HEK293 (cell line): ENCODE measurements at regions not wholly inside any gene's neighbourhood (a gene's known extent, or its start where the extent isn't known, plus 50 kb on each side); places are given as distances from the start of the nearest gene placed in this dataset.
A peak's percentile ranks its signal among the peaks of the same experiment; 100 is the strongest.

Experiments used
- CTCF ChIA-PET: fragments of 350-600 bp; formaldehyde crosslinking; extraction: SDS; loops from one replicate; lab custom pipeline; 2021; ENCODE audit warnings: antibody characterized with exemption; lab: Yijun Ruan, JAX
- POLR2A ChIA-PET: fragments of 300-600 bp; formaldehyde crosslinking; extraction: SDS; loops from one replicate; lab custom pipeline; 2020; ENCODE audit warnings: antibody characterized with exemption, inconsistent platforms; lab: Yijun Ruan, JAX
- H3K27ac ChIP-seq: fragments of 200-500 bp; sonication (Bioruptor generic); 2 replicates; pipeline ENCODE4 v1.5.1; 2014; ENCODE audit warnings: low read depth, low read length, control low read depth, inconsistent platforms; ENCODE audit errors: extremely low read depth
- H3K36me3 ChIP-seq, 2 experiments: fragments of 200-500 bp in 1 of 2; sonication (Bioruptor generic) in 1 of 2; 1 replicate in 1 of 2; 2 replicates in 1 of 2; pipeline ENCODE4 v1.5.1; 2014 to 2017; ENCODE audit warnings: inconsistent platforms in 2 of 2, low read length in 2 of 2; ENCODE audit not compliant: control insufficient read depth in 2 of 2, insufficient read depth in 1 of 2
- H3K4me1 ChIP-seq: fragments of 200-500 bp; sonication (Bioruptor generic); 2 replicates; pipeline ENCODE4 v1.5.1; 2014; ENCODE audit warnings: mild to moderate bottlenecking, low read length, inconsistent platforms; ENCODE audit not compliant: control insufficient read depth, insufficient read depth
- H3K4me3 ChIP-seq: 2 replicates; pipeline ENCODE4 v1.5.1; 2011; ENCODE audit warnings: low read depth, mild to moderate bottlenecking, control low read depth, low read length, moderate library complexity
- H3K9me3 ChIP-seq: fragments of 200-500 bp; sonication (Bioruptor generic); 2 replicates; pipeline ENCODE4 v1.5.1; 2014; ENCODE audit warnings: low read depth, low read length, inconsistent platforms; ENCODE audit not compliant: control insufficient read depth, insufficient read depth
- SP3 ChIP-seq: fragments of 450-650 bp; formaldehyde crosslinking; IDR thresholded peaks from 2 replicates; pipeline ENCODE4 v1.5.1; 2016; ENCODE audit warnings: missing biosample characterization, missing genetic modification characterization
- ZFP37 ChIP-seq: fragments of 450-650 bp; formaldehyde crosslinking; IDR thresholded peaks from 2 replicates; pipeline ENCODE4 v1.5.1; 2016; ENCODE audit warnings: missing biosample characterization, missing genetic modification characterization
- ZNF10 ChIP-seq: fragments of 450-650 bp; formaldehyde crosslinking; IDR thresholded peaks from 2 replicates; pipeline ENCODE4 v1.5.1; 2017; ENCODE audit warnings: missing biosample characterization, missing genetic modification characterization
- ZNF138 ChIP-seq: fragments of 450-650 bp; formaldehyde crosslinking; IDR thresholded peaks from 2 replicates; pipeline ENCODE4 v1.5.1; 2016; ENCODE audit warnings: missing biosample characterization, missing genetic modification characterization, borderline replicate concordance
- ZNF202 ChIP-seq: fragments of 450-650 bp; formaldehyde crosslinking; IDR thresholded peaks from 2 replicates; pipeline ENCODE4 v1.5.1; 2016; ENCODE audit warnings: missing biosample characterization, missing genetic modification characterization, borderline replicate concordance
- ZNF302 ChIP-seq: fragments of 450-650 bp; formaldehyde crosslinking; IDR thresholded peaks from 2 replicates; pipeline ENCODE4 v1.5.1; 2016; ENCODE audit warnings: missing biosample characterization, missing genetic modification characterization, low read depth
- ZNF501 ChIP-seq: fragments of 450-650 bp; formaldehyde crosslinking; IDR thresholded peaks from 2 replicates; pipeline ENCODE4 v1.5.1; 2016; ENCODE audit warnings: missing biosample characterization, missing genetic modification characterization
- ZNF521 ChIP-seq: fragments of 450-650 bp; formaldehyde crosslinking; IDR thresholded peaks from 2 replicates; pipeline ENCODE4 v1.5.1; 2017; ENCODE audit warnings: missing biosample characterization, mild to moderate bottlenecking, missing genetic modification characterization
- ZNF555 ChIP-seq: fragments of 450-650 bp; formaldehyde crosslinking; conservative IDR thresholded peaks from 2 replicates; pipeline ENCODE4 v1.5.1; 2017; ENCODE audit warnings: missing biosample characterization, mild to moderate bottlenecking, missing genetic modification characterization, inconsistent platforms
- ZNF629 ChIP-seq: fragments of 450-650 bp; formaldehyde crosslinking; IDR thresholded peaks from 2 replicates; pipeline ENCODE4 v1.5.1; 2017; ENCODE audit warnings: missing biosample characterization, missing genetic modification characterization
- ZNF768 ChIP-seq: fragments of 450-650 bp; formaldehyde crosslinking; IDR thresholded peaks from 2 replicates; pipeline ENCODE4 v1.5.1; 2018; ENCODE audit warnings: missing biosample characterization, mild to moderate bottlenecking, missing genetic modification characterization
- ZNF792 ChIP-seq: fragments of 450-650 bp; formaldehyde crosslinking; IDR thresholded peaks from 2 replicates; pipeline ENCODE4 v1.5.1; 2016; ENCODE audit warnings: missing biosample characterization, missing genetic modification characterization
- TF ChIP-seq, protein P1 (sequence below): fragments of 450-650 bp; formaldehyde crosslinking; IDR thresholded peaks from 2 replicates; pipeline ENCODE4 v1.5.1; 2016; ENCODE audit warnings: missing biosample characterization, missing genetic modification characterization
- TF ChIP-seq, protein P2 (sequence below): fragments of 450-650 bp; formaldehyde crosslinking; IDR thresholded peaks from 2 replicates; pipeline ENCODE4 v1.5.1; 2016; ENCODE audit warnings: missing biosample characterization, missing genetic modification characterization
- TF ChIP-seq, protein P3 (sequence below): fragments of 450-650 bp; IDR thresholded peaks from 2 replicates; pipeline ENCODE4 v1.5.1; 2018; ENCODE audit warnings: missing biosample characterization, missing genetic modification characterization
- TF ChIP-seq, protein P4 (sequence below): fragments of 450-650 bp; formaldehyde crosslinking; IDR thresholded peaks from 2 replicates; pipeline ENCODE4 v1.5.1; 2016; ENCODE audit warnings: missing biosample characterization, missing genetic modification characterization
- TF ChIP-seq, protein P5 (sequence below): fragments of 450-650 bp; formaldehyde crosslinking; IDR thresholded peaks from 2 replicates; pipeline ENCODE4; 2016; ENCODE audit warnings: missing biosample characterization, missing genetic modification characterization

DNA sequence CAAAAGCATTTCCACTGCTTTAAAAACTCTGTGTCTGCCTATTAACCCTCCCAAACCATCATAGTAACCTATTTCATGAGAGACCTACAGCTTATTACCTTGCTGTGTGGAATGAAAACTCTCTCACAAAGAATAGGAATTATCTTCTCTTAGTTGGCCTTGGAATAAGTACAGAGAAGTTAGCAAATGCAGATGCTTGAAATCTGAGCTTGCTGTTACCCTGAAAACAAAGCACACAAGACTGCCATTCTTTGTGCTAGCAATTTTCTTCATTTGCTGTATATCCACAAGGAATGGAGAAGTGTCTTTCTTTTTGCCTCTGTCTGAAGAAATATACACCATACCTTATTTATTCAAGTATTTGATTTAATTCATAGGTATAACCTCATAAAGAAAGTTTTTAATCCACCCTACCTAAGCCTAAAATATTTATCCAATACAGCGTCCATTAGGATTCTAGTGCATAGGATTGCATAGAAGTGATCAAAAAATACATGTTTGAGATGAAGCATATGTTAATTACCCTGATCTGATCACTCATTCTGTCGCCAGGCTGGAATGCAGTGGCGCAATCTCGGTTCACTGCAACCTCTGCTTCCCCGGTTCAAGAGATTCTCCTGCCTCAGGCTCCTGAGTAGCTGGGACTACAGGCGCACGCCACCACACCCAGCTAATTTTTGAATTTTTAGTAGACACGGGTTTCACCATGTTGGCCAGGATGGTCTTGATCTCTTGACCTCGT, 451.1 kb downstream of the LTN1 start:
- H3K9me3 ChIP-seq: no peaks in the 10 kb centered on the region
- ChIA-PET CTCF (no interaction called here), POLR2A (no interaction called here)
- no peaks in the 10 kb centered on the region for H3K36me3 ChIP-seq
- H3K4me1 ChIP-seq: no peaks in the 10 kb centered on the region
- TF ChIP-seq, protein P1, sequence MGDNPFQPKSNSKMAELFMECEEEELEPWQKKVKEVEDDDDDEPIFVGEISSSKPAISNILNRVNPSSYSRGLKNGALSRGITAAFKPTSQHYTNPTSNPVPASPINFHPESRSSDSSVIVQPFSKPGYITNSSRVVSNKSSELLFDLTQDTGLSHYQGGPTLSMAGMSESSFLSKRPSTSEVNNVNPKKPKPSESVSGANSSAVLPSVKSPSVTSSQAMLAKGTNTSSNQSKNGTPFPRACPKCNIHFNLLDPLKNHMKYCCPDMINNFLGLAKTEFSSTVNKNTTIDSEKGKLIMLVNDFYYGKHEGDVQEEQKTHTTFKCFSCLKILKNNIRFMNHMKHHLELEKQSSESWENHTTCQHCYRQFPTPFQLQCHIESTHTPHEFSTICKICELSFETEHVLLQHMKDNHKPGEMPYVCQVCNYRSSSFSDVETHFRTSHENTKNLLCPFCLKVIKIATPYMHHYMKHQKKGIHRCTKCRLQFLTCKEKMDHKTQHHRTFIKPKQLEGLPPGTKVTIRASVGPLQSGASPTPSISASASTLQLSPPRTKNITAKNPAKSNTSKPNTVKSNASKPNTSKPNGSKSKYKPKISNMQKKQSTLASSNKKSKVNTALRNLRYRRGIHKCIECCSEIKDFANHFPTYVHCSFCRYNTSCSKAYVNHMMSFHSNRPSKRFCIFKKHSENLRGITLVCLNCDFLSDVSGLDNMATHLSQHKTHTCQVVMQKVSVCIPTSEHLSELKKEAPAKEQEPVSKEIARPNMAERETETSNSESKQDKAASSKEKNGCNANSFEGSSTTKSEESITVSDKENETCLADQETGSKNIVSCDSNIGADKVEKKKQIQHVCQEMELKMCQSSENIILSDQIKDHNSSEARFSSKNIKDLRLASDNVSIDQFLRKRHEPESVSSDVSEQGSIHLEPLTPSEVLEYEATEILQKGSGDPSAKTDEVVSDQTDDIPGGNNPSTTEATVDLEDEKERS (tag by site-specific recombination): no peak
- no peak for TF ChIP-seq ZNF302 (tag by site-specific recombination)
- no peak overlapping the region for H3K27ac ChIP-seq
- H3K4me3 ChIP-seq: no peak overlapping the region

DNA sequence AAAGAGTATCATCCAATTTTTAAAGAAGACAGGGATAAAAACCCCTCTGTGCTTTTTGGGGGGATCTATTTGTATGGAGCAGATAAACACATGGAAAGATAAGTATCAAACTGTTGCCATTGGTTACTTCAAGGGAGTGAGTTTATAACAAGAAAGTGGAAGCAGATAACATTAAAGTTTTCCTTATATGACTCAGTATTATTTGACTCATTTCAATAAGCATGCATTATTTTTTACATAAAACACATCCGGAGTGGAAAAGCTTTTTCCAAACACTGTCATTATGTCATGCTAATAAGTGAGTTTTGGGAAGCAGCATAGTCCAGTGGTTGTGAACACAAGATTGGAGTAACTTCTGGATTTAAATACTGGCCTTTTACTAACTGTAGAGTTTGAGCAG, 452.2 kb downstream of the LTN1 start:
- H3K4me3 ChIP-seq: no peak overlapping the region
- no peaks in the 10 kb centered on the region for H3K4me1 ChIP-seq
- H3K36me3 ChIP-seq: no peaks in the 10 kb centered on the region
- H3K27ac ChIP-seq: no peak overlapping the region
- ChIA-PET POLR2A (no interaction called here), CTCF (interaction anchor here (0.6 kb wide), 1 partner anchor 24 kb away, joined by 3 read pairs; no protein-coding TSS in a partner anchor)
- no peaks in the 10 kb centered on the region for H3K9me3 ChIP-seq
- TF ChIP-seq ZNF501 (tag by site-specific recombination) (no peak), ZNF138 (tag by site-specific recombination) (no peak), SP3 (tag by site-specific recombination) (no peak), ZNF10 (tag by site-specific recombination) (no peak), ZNF792 (tag by site-specific recombination) (no peak)
- TF ChIP-seq, all 188 proteins: peak for 0

DNA sequence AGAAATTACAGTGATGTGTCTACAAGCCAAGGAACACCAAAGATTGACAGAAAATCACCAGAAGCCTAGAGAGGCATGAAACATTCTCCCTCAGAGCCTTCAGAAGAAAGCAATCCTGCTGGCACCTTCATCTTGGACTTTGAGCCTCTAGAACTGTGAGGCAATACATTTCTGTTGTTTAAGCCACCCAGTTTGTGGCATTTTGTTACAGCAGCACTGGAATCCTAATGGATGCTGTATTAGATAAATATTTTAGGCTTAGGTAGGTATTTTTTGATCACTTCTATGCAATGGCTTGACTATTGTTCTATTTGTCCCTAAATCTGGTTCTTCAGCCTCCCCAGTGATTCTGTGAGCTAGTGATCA, 453.1 kb downstream of the LTN1 start:
- CTCF ChIA-PET: no interaction called here
- H3K27ac ChIP-seq: no peak overlapping the region
- no peaks in the 10 kb centered on the region for H3K4me1 ChIP-seq
- no peaks in the 10 kb centered on the region for H3K9me3 ChIP-seq
- no peaks in the 10 kb centered on the region for H3K36me3 ChIP-seq
- no peak overlapping the region for H3K4me3 ChIP-seq
- TF ChIP-seq ZFP37 (tag by site-specific recombination) (0 out of 2 replicates have a peak, but pooled peaks have one; percentile 29), ZNF629 (tag by site-specific recombination) (0 out of 2 replicates have a peak, but pooled peaks have one; percentile 1)
- TF ChIP-seq, protein P2, sequence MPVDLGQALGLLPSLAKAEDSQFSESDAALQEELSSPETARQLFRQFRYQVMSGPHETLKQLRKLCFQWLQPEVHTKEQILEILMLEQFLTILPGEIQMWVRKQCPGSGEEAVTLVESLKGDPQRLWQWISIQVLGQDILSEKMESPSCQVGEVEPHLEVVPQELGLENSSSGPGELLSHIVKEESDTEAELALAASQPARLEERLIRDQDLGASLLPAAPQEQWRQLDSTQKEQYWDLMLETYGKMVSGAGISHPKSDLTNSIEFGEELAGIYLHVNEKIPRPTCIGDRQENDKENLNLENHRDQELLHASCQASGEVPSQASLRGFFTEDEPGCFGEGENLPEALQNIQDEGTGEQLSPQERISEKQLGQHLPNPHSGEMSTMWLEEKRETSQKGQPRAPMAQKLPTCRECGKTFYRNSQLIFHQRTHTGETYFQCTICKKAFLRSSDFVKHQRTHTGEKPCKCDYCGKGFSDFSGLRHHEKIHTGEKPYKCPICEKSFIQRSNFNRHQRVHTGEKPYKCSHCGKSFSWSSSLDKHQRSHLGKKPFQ (tag by site-specific recombination): no peak
- TF ChIP-seq, all 188 proteins: peak for 2
- POLR2A ChIA-PET: no interaction called here

DNA sequence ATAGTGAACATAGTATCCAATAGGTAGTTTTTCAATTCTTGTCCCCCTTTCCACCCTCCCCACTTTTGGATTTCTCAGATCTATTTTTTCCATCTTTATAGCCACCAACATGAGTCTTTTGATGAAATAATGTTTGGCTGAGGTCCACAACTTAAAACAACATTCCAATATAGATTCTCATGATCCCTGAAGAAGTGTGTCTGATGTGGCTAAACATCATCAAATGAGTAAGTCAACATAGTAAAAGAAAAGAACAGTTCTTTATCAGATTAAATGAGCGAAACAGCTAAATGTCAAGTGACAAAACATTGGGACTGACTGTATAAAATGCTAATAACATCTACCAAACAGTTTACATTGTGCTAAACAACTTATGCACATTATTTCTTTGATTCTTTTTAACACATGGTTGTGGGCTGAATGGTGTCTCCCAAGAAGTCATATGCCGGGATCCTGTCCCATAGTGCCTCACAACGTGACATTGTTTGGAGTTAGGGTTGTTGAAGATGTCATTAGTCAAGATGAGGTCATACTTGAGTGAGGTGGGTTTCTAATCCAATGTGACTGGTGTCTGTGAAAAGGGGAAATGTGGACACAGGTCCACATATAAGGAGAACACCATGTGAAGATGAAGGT, 453.6 kb downstream of the LTN1 start:
- Histone ChIP-seq H3K4me1 (no peaks in the 10 kb centered on the region), H3K4me3 (no peak overlapping the region), H3K9me3 (no peaks in the 10 kb centered on the region), H3K36me3 (no peaks in the 10 kb centered on the region), H3K27ac (no peak overlapping the region)
- ChIA-PET POLR2A (no interaction called here), CTCF (no interaction called here)
- TF ChIP-seq ZNF302 (tag by site-specific recombination): no peak
- TF ChIP-seq ZNF555 (tag by site-specific recombination): no peak
- TF ChIP-seq, protein P3, sequence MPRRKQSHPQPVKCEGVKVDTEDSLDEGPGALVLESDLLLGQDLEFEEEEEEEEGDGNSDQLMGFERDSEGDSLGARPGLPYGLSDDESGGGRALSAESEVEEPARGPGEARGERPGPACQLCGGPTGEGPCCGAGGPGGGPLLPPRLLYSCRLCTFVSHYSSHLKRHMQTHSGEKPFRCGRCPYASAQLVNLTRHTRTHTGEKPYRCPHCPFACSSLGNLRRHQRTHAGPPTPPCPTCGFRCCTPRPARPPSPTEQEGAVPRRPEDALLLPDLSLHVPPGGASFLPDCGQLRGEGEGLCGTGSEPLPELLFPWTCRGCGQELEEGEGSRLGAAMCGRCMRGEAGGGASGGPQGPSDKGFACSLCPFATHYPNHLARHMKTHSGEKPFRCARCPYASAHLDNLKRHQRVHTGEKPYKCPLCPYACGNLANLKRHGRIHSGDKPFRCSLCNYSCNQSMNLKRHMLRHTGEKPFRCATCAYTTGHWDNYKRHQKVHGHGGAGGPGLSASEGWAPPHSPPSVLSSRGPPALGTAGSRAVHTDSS (tag by site-specific recombination): no peak
- TF ChIP-seq, protein P4, sequence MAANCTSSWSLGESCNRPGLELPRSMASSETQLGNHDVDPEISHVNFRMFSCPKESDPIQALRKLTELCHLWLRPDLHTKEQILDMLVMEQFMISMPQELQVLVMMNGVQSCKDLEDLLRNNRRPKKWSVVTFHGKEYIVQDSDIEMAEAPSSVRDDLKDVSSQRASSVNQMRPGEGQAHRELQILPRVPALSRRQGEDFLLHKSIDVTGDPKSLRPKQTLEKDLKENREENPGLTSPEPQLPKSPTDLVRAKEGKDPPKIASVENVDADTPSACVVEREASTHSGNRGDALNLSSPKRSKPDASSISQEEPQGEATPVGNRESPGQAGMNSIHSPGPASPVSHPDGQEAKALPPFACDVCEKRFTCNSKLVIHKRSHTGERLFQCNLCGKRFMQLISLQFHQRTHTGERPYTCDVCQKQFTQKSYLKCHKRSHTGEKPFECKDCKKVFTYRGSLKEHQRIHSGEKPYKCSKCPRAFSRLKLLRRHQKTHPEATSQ (tag by site-specific recombination): no peak
- no peak for TF ChIP-seq ZNF521 (tag by site-specific recombination)
- TF ChIP-seq, protein P5, sequence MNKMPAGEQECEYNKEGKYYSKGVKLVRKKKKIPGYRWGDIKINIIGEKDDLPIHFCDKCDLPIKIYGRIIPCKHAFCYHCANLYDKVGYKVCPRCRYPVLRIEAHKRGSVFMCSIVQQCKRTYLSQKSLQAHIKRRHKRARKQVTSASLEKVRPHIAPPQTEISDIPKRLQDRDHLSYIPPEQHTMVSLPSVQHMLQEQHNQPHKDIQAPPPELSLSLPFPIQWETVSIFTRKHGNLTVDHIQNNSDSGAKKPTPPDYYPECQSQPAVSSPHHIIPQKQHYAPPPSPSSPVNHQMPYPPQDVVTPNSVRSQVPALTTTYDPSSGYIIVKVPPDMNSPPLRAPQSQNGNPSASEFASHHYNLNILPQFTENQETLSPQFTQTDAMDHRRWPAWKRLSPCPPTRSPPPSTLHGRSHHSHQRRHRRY: no peak
- TF ChIP-seq ZNF202: no peak
- TF ChIP-seq ZNF629 (tag by site-specific recombination): peak; percentile 33; the same call in 1 of the 2 replicates
- TF ChIP-seq ZNF768 (tag by site-specific recombination): no peak
